IMR-90 (cell line): ENCODE measurements at regions not wholly inside any gene's neighbourhood (a gene's known extent, or its start where the extent isn't known, plus 50 kb on each side); places are given as distances from the start of the nearest gene placed in this dataset.

Experiments used
- BHLHE40 ChIP-seq: fragments of 150-350 bp; IDR thresholded peaks from 2 replicates; pipeline ENCODE4 v1.6.1; 2016; ENCODE audit warnings: mild to moderate bottlenecking, low read depth, low read length
- CTCF ChIP-seq: conservative IDR thresholded peaks from 2 replicates; pipeline ENCODE4 v1.5.1; 2012; ENCODE audit warnings: mild to moderate bottlenecking, low read depth, low read length, improper control_type of control experiment
- ELK1 ChIP-seq: fragments of 150-350 bp; IDR thresholded peaks from 2 replicates; pipeline ENCODE4 v1.6.1; 2016; ENCODE audit warnings: low read depth, mild to moderate bottlenecking, low read length, moderate library complexity, borderline replicate concordance
- MAFK ChIP-seq: IDR thresholded peaks from 2 replicates; pipeline ENCODE4 v1.6.1; 2012; ENCODE audit warnings: low read depth, low read length, improper control_type of control experiment
- POLR2A ChIP-seq: IDR thresholded peaks from 2 replicates; pipeline ENCODE4 v1.6.1; 2012; ENCODE audit warnings: mild to moderate bottlenecking, low read depth, low read length
- SMC3 ChIP-seq: fragments of 150-350 bp; IDR thresholded peaks from 2 replicates; pipeline ENCODE4 v1.6.1; 2016; ENCODE audit warnings: low read depth, mild to moderate bottlenecking, antibody characterized with exemption, low read length, moderate library complexity
- USF2 ChIP-seq: fragments of 150-350 bp; IDR thresholded peaks from 2 replicates; pipeline ENCODE4 v1.6.1; 2017; ENCODE audit warnings: mild to moderate bottlenecking, antibody characterized with exemption, low read length, low read depth

- TF ChIP-seq CTCF (no peak), USF2 (no peak), ELK1 (no peak), POLR2A (no peak), MAFK (no peak), BHLHE40 (no peak), SMC3 (no peak)
Observed at GRCh38 chr2:46246790-46247189, 50.4 kb upstream of the EPAS1 start.
